Hematopoietic multipotent progenitor cell treated with erythropoietin and hydrocortisone succinate and interleukin-3 and kit ligand, for 4 days (in vitro differentiated cells): ENCODE measurements at regions not wholly inside any gene's neighbourhood (a gene's known extent, or its start where the extent isn't known, plus 50 kb on each side); places are given as distances from the start of the nearest gene placed in this dataset.
"Not testable (repeated sequence)": the region's sequence is repeated elsewhere in the genome, so short reads cannot be mapped to it uniquely, and the experiment has no call there.

Experiments used
- DNase-seq: peaks from one replicate; pipeline ENCODE4 v3.0.0-alpha.2; 2015

DNA sequence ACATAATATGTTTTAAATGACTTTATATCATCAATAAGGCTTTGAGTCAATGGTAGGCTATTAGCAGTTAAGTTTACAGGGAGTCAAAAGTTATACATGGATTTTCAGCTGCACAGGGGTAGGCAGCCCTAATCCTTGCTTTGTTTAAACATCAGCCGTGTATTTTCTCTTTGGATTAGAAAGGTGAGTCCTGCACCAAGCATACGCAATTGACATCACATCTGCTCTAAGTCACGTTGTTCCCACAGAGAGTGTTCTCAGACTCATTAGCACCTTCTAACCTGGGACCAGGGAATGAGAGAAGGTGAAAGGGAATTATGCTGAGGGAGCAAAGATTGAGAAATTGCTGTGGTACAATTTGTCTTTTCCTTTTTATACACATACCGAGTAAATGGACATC lies 148.6 kb upstream of the ZNF804B start:
- DNase-seq = no peak

DNA sequence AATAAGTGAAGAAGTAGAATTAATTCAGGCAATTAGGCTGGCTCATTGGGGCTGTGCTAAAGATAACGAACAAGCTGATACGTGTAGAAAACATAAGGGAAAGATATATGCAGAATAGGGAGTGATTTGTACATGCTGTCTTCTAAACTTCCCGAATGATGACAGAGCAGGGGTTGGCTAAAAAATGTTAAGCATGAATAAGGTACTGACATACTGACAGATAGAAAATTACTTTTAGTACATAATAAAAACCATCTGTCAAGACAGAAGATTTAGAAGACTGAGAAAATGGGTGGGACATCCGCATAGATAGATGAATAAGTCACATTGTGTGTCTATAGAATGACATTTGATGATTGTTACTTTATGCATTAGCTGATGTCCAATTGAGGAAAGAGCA lies 158.8 kb upstream of the ZNF804B start:
- DNase-seq = no peak

DNA sequence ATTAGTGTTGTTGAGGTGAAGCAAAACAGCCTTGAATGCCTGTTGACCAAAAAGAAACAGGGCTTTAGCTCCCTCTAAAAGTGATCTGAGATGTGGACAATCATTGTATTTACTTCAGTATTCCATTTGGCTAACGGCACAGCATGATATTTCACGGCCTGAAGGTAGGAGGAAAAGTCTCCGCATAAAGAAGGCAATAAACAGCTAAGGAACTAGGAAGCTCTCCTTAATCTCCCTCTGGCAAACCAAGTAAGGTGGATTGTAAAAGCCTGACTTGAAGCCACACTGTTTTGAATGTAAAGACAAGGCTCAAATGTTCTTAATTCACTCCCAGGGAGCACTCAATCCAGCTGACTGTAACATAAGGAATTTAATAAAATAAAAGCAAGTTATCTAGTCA lies 160.0 kb upstream of the ZNF804B start:
- DNase-seq = no peak

- DNase-seq = no peak
Measured at GRCh38 chr7:88597941-88598425, 161.5 kb upstream of the ZNF804B start.

DNA sequence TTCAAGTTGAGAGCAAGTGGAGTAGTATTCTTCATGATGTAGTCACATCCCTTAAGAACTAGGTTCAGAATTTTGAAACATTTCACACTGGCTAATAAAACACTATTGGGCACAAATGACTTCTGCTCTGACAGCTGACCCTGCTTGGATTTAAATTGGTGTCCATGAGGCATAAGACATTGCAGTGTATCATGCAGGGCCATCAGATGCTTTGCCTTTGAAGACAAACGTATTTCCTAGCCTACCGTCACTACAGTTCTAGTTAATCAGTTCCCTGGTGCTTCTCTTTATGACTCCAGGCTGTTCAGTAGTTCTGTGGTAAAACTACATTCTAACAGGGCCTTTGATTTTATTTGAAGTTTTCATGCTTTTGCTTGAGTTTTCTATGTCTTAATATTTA lies 168.5 kb upstream of the ZNF804B start:
- DNase-seq = no peak

DNA sequence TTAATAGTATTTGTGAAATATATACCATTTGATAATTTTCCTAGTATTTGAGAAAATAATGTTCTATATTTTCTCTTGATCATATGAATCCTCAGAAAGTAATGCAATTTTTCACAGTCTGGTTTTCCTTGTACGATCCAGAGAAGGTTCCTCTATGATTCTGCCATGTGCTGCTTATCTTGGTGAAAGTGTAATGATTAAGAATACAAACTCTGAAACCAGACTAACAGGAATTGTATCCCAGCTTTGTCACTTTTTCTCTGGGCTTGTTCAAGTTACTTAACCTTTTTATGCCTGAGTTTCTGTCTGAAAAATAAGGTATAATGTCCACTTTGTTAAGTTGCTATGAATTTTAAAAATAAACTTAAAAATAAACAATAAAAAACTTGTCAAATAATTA lies 169.6 kb upstream of the ZNF804B start:
- DNase-seq = no peak

DNA sequence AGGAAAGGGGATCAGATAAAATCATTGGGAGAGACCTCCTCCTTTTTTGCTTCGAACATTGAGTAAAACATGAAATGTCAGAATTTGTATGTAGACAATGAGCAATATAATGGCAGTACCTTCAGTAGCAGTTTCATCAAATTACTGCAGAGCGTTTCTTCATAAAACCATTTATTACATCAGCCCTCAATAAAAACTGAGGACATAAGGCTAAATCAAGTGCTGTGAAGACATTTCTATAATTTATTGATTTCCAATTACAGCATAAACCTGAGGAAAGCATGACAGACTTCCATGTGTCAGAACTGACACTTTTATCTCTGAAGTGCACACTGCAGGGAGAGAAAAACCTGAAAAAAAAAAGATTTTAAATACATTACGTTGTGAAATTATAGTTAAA lies 172.6 kb upstream of the ZNF804B start:
- no peak for DNase-seq

DNA sequence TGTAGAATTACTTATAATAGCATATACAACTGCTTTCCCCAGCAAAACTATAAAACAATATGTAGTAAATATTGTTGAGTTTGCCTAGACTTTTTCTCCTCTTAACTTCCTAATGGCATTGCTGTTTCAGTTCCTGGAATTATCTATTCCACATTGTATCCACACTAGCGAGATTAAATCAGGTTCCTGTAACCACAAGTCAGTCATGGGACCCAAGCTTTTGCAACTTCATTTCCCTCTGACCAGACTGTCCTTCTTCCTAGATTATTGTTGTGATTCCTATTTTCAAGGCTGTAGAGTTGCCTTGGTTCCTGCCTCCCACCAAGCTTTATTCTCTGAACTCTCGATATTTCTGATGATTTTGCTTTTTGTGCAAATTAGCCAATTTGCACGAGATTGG lies 173.3 kb upstream of the ZNF804B start:
- DNase-seq = peak; percentile 1

DNA sequence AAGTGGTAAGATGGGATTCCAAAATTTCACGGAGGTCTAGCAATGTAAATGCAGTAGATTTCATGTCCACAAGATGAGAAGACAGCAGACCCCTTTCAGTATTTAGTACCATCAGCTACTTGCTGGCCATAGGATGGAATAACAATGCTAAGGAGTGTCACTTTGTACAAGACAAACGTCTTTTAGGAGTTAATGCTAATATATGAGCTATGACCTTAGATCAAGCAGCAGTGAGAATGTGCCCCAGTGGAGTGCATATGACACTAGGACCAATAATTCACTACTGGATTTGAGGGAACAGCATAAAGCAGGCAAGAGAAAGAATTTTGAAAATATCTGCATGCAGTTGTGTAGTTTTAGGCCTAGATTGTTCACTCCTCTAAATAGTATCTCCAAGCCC lies 182.8 kb upstream of the ZNF804B start:
- DNase-seq = no peak

DNA sequence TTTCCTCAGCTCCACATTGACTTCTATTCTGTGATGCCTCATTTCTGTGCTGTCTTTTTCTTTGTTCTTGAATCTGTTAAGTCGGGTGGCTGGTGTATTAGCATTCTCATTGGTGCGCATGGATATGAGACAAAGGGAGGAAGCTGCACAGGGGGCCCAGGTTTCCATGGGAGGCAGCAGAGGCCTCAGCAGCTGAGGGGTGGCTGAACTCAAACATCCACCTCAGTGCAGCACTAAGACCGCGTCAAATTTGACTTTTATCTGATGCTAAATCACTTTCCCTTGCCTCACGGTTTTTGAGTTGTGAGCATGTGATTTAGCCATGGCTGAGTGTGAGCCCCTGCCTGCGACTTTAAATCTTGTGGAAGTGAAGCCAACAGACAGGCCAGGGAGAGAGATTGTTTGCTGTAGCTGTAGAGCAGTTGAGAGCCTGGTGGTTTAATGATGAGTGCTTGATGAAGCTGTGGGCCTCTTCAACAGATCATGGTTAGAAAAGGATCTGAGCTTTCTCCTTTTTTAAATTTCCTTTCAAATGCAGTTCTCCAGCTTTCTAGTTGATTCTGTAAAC lies 193.3 kb upstream of the ZNF804B start:
- DNase-seq = no peak

DNA sequence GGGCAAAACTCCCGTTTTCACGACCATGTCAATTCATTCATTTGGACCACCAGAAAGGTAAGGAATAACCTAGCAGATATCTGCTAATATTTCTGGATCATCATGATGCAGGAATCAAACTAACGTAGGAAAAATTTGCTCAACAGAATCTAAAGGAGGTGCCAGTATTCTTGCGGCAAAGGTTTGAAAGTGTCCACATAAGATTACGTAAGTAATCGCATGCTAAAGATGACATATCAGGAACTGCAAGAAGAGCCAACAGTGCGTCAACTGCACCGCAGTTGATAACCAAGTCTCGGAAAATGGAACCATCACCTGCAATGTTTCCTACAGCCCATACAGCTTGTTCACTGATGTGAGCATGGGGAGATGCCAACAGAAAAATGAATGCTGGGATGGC lies 194.1 kb upstream of the ZNF804B start:
- DNase-seq = no peak

- not testable (repeated sequence) for DNase-seq
Measured at GRCh38 chr7:88556441-88556840, 203.1 kb upstream of the ZNF804B start.

DNA sequence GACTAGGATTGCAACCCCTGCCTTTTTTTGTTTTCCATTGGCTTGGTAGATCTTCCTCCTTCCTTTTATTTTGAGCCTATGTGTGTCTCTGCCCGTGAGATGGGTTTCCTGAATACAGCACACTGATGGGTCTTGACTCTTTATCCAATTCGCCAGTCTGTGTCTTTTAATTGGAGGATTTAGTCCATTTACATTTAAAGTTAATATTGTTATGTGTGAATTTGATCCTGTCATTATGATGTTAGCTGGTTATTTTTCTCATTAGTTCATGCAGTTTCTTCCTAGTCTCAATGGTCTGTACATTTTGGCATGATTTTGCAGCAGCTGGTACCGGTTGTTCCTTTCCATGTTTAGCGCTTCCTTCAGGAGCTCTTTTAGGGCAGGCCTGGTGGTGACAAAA lies 204.7 kb upstream of the ZNF804B start:
- DNase-seq = not testable (repeated sequence)

DNA sequence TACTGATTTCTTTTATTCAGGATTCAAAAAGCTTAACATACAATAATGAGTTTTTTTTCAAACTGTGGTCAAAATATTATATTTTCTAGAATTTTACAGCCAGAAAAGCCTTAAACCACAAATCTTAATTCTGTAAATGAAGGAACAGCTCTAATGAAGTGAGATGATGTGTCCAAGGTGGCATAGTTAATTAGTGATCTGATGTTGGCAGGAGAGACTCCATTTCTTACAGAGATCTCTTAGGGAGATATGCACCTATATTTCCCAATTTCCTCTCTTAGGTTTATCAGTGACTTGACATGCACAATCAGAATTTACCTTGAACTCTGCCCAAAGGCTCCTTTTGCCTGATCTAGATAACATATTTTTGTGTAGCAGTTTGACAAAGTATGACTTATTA lies 211.1 kb upstream of the ZNF804B start:
- DNase-seq = no peak

- DNase-seq = peak; percentile 61
Measured at GRCh38 chr7:88546808-88547207, 212.7 kb upstream of the ZNF804B start.

GRCh38 chr7:88545663-88546062 lies 213.8 kb upstream of the ZNF804B start:
- no peak for DNase-seq

- DNase-seq = no peak
Measured at GRCh38 chr7:88540012-88540411, 219.5 kb upstream of the ZNF804B start.

DNA sequence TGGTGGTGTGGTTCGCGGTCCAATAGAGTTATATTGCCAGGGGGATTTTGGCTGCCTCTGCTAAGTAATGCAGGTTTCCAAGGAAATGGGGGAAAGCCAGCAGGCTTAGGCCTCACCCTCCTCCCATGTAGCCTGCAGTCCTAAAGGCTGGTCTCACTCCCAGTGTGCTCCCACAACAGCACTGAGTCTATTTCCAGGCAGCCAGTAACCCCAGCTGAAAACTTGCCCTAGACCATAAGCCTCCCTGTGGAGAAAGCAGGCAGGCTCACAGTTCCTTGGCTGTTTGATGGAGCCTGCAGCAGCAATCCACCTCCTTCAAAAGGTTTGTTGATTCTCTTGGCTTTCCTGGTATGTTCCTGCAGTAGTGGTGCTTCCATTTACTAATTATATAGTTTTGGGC lies 220.0 kb upstream of the ZNF804B start:
- no peak for DNase-seq

DNA sequence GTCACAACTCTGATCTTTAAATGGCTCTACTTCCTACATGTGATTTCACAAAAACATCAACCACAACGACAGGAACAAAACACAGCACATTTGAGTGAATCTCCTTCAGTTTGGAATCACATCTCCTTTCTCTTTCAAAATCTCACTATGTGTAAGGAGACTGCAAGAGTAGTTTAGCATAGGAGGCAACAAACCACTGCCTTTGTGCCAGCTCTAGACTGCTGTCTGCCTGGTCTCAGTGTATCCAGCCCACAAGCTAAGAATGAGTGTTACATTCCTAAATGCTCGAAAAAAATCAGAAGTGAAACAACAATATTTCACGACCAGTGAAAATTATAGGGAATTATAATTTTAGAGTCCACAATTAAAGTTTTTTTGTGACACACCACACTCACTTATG lies 217.0 kb upstream of the STEAP4 start:
- no peak for DNase-seq

GRCh38 chr7:88522771-88523293 lies 216.1 kb upstream of the STEAP4 start:
- DNase-seq = no peak

DNA sequence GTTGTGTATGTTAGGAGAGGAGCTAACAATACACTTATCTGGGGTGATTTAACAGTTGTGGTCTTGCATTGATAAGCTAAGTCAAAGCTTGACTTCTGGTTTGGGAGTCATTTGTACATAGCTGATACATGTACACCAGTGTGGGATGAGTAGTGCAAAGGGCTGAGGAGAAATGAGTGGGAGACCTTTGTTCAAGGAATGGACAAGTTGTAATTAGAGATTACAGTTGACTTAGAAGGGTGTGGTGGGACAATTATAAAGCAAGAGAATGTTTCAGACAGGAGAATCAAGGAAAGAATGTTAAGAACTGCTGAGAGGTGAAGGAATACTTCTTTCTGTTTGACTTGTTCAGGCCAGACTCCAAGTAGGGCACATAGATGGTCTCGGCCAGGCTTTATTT lies 209.7 kb upstream of the STEAP4 start:
- DNase-seq = no peak

- DNase-seq = no peak
Measured at GRCh38 chr7:88515301-88515700, 208.6 kb upstream of the STEAP4 start.

DNA sequence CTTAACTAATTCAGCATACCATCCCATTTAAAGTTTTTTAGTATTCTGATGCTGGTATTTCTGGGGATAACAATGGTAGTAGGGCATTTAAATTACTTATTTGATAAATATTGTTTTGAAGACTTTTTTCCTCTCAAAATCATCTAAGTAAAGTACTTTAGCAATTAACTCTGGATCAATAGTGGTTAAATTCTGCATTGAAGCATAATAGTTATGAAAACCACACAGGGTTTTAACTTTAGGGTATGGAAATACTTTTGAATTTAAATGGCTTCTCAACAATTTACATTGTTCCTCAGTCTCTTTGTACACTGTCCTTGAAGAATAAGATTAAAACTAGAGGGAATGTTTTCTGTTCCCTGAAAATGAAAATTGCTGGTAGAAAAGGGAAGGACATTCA lies 202.6 kb upstream of the STEAP4 start:
- no peak for DNase-seq

DNA sequence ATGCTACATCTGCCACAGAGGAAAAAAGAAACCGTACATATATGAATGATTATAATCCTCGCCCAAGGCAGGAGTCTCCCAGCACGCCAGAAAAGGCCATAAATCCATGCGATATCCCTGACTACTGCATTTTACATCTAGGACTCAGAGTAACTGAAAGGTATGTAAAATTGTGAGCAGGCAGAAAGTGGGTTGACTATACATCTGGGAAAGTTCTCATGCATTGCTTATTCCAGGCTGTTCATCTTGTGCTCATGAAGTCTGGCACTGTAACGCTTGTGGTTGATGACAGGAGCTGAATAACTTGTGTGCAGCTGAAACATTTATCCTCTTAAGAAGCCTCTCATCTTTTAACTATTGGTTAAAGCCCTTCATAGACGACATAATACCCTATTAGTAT lies 193.4 kb upstream of the STEAP4 start:
- no peak for DNase-seq
